ENCODE measurements at regions not wholly inside any gene's neighbourhood (a gene's known extent, or its start where the extent isn't known, plus 50 kb on each side); places are given as distances from the start of the nearest gene placed in this dataset.
"Not testable (repeated sequence)": the region's sequence is repeated elsewhere in the genome, so short reads cannot be mapped to it uniquely, and the experiment has no call there.

DNA sequence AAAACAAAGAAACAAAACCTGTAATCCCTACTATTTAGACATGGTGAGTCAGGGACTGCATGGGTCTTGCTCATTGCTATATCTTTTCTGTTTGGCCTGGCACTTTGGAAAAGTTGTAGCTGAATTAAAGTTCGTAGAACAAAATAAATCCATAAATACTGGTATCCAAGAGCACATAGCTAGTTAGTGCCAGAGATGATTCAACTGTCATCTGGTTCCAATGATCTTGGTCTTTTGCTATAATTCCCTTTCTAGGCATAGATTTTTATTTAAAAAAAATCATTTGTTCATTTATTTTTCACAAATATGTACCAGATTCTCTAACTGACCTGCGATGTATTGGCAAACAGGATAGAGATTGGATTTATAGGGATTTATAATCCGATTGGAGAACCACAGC, 1436.1 kb upstream of the GOT2 start:
- no peak for DNase-seq
- TF ChIP-seq GATA1 (IDR thresholded peaks at IDR 0.05; ENCODE audit: low read depth, low read length) (no peak), POLR2A (IDR thresholded peaks at IDR 0.05; ENCODE audit: low read length) (no peak)

DNA sequence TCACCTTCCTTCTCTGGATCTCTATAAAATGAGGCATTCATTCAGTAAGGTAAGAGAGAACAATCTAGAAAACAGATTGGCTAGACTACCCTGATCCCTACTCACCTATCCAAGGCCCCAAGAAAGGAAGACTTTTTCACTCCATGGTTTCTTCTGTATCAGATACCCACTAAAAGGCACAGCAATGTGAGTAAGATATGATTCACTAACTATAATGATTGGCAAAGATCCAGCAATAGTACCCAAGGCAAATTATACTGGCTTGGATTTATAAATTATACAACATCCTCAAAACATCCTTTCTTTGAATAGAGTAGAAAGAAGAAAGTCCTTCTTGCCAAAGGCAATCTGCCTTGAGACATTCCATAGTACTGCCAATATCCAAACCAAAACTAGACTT, 1432.0 kb upstream of the GOT2 start:
- no peak for TF ChIP-seq POLR2A (IDR thresholded peaks at IDR 0.05; ENCODE audit: low read length)
- no peak for TF ChIP-seq GATA1 (IDR thresholded peaks at IDR 0.05; ENCODE audit: low read depth, low read length)
- no peak for DNase-seq

GRCh38 chr16:60151987-60152386, 1417.9 kb upstream of the GOT2 start:
- TF ChIP-seq GATA1 (IDR thresholded peaks at IDR 0.05; ENCODE audit: low read depth, low read length) = no peak
- TF ChIP-seq POLR2A (IDR thresholded peaks at IDR 0.05; ENCODE audit: low read length) = no peak
- DNase-seq = no peak

DNA sequence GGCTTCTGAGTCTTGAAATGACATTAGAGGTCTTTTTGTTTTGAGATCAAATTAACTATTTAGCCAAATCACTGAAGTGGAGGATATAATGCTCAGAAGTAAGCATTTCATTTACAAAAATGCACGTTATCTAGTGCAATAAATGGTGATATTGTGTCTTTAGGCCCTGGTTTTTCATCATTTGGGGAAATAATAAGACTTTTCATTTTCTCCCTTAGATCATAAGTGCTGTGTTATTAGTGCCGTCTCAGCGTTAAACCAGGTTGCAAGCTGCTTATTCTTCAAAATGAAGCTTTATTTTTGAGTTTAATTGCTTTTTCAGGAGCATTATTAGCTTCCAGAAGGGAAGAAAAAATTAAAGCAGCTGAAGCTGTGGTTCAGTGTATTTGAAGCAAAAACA, 1416.8 kb upstream of the GOT2 start:
- DNase-seq = no peak
- TF ChIP-seq GATA1 (IDR thresholded peaks at IDR 0.05; ENCODE audit: low read depth, low read length) (no peak), POLR2A (IDR thresholded peaks at IDR 0.05; ENCODE audit: low read length) (no peak)

- DNase-seq = no peak
- TF ChIP-seq GATA1 (IDR thresholded peaks at IDR 0.05; ENCODE audit: low read depth, low read length) = no peak
- TF ChIP-seq POLR2A (IDR thresholded peaks at IDR 0.05; ENCODE audit: low read length) = no peak
Observed at GRCh38 chr16:60143348-60143705, 1409.2 kb upstream of the GOT2 start.

DNA sequence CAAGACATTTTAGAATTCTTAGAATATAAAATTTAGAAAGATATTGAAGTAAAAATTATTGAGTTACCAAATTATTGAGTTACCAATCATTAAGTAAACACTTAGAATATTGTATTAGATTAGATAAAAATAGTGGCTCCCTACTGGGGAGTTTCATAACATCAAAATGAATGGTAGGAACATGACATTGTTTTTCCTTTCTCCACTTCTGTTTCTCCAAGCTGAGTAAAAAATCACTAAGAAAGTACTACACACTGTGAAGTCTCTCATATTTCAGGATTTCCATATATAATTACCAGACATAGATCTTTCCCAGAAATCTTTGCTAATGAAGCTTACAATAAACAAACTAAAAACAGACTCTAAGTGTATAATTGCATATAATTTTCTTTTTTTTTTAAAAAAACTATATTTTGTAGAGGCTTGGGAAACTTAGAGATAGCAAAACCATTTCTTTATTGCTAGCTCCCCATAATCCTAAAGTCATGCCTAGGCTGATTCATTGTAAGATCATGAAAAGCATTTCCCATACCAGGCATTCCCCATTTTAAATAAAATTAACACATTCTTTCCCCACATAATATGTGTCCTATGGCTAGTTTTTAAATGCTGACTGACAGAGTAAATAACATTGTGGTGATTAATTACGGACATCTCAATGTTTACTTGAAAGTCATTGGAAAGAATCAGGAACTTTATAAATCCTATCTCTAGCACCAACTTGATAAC, 1408.7 kb upstream of the GOT2 start:
- no peak for TF ChIP-seq POLR2A (IDR thresholded peaks at IDR 0.05; ENCODE audit: low read length)
- no peak for TF ChIP-seq GATA1 (IDR thresholded peaks at IDR 0.05; ENCODE audit: low read depth, low read length)
- no peak for DNase-seq

GRCh38 chr16:60137891-60138290, 1403.8 kb upstream of the GOT2 start:
- no peak for DNase-seq
- TF ChIP-seq GATA1 (IDR thresholded peaks at IDR 0.05; ENCODE audit: low read depth, low read length) (no peak), POLR2A (IDR thresholded peaks at IDR 0.05; ENCODE audit: low read length) (no peak)

- DNase-seq = no peak
- TF ChIP-seq POLR2A (IDR thresholded peaks at IDR 0.05; ENCODE audit: low read length) (no peak), GATA1 (IDR thresholded peaks at IDR 0.05; ENCODE audit: low read depth, low read length) (no peak)
Observed at GRCh38 chr16:60127196-60127595, 1393.1 kb upstream of the GOT2 start.

- not testable (repeated sequence) for DNase-seq
Observed at GRCh38 chr16:60126115-60126514, 1392.0 kb upstream of the GOT2 start.

GRCh38 chr16:60123392-60124023, 1389.4 kb upstream of the GOT2 start:
- DNase-seq = no peak
- TF ChIP-seq GATA1 (IDR thresholded peaks at IDR 0.05; ENCODE audit: low read depth, low read length) (no peak), POLR2A (IDR thresholded peaks at IDR 0.05; ENCODE audit: low read length) (no peak)

DNA sequence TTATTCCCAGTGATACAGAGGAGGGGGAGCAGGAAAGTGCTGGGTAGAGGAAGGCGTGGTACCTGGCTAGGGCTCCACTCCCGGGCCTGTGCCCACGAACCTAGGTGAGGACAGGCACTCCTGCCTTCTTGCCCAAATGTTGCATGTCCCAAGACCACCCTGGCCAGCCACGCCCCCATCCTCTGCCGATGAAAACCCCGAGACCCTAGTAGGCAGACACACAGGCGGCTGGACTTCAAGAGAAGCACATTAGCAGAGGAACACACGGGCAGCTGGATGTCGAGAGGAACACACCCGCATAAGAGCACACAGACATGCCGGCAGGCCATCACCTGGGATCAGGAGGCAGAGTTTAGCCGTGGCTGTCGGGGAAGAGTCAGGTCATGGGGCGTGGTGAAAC, 1386.5 kb upstream of the GOT2 start:
- no peak for TF ChIP-seq GATA1 (IDR thresholded peaks at IDR 0.05; ENCODE audit: low read depth, low read length)
- TF ChIP-seq POLR2A (IDR thresholded peaks at IDR 0.05; ENCODE audit: low read length) = no peak
- DNase-seq = no peak

GRCh38 chr16:60110531-60110930, 1376.4 kb upstream of the GOT2 start:
- no peak for DNase-seq
- TF ChIP-seq POLR2A (IDR thresholded peaks at IDR 0.05; ENCODE audit: low read length) (no peak), GATA1 (IDR thresholded peaks at IDR 0.05; ENCODE audit: low read depth, low read length) (no peak)

DNA sequence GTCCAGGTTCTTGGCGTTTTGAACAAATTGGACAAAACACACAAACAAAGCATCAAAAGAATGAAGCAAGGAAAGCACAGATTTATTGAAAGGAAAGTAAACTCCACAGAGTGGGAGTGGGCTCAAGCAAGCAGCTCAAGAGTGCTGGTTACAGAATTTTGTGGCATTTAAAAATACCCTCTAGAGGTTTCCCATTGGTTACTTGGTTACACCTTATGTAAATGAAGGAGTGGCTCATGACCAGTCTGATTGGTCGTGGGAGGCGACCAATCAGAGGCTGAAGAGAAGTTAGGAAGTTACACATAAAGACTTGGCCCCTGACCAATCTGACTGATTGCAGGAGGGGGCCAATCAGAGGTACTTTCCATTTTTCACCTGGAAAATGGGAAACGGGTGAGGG, 1373.8 kb upstream of the GOT2 start:
- TF ChIP-seq POLR2A (IDR thresholded peaks at IDR 0.05; ENCODE audit: low read length) (no peak), GATA1 (IDR thresholded peaks at IDR 0.05; ENCODE audit: low read depth, low read length) (no peak)
- no peak for DNase-seq

DNA sequence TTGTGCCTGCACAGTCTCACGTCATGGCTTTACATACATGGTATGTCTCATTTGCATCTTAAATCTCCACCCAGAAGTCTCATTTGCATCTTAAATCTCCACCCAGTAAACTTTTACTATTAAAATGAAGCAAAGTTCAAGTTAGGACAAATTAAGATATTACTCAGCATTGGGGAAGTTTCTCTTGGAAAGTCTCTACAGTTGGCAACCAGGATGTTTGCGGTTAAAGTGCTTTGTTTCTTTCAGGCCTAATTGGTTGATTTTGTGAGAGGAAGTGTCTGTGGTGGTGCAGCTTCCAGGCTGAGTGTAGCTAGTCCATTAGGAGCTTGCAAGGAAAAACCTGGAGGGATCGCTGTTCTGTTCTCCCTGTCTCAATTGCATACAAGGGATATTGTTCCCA, 1373.3 kb upstream of the GOT2 start:
- no peak for DNase-seq
- TF ChIP-seq GATA1 (IDR thresholded peaks at IDR 0.05; ENCODE audit: low read depth, low read length) (no peak), POLR2A (IDR thresholded peaks at IDR 0.05; ENCODE audit: low read length) (no peak)

DNA sequence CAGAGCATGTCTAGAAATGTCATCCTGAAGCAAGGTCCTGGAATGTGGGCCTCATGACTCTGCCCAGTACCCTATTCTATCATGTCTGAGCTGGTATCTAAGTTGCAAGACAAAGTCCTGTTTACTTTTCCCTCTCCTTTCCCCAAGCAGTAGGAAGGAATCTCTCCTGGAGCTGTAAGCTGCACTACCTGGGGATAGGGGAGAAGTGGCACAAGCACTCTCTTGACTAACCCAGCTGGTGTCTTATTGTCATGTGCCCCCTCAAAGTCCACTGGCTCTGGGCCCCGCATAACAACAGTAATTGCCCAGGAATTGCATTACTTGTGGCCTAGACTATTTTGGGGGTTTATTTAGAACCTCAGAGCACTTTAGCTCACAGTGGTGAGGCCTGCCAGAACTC, 1366.3 kb upstream of the GOT2 start:
- TF ChIP-seq GATA1 (IDR thresholded peaks at IDR 0.05; ENCODE audit: low read depth, low read length) (no peak), POLR2A (IDR thresholded peaks at IDR 0.05; ENCODE audit: low read length) (no peak)
- no peak for DNase-seq
